RCC 7860 (cell line): ENCODE measurements at regions not wholly inside any gene's neighbourhood (a gene's known extent, or its start where the extent isn't known, plus 50 kb on each side); places are given as distances from the start of the nearest gene placed in this dataset.
A peak's percentile ranks its signal among the peaks of the same experiment; 100 is the strongest.

ENCODE experiments used
- DNase-seq: peaks from one replicate; pipeline ENCODE4 v3.0.0-alpha.2; 2015; ENCODE audit warnings: low spot score
- FAIRE-seq: peaks from 2 replicates; lab custom pipeline; 2012; peaks lifted over from hg19 to GRCh38; lab: Jason Lieb, UNC

DNA sequence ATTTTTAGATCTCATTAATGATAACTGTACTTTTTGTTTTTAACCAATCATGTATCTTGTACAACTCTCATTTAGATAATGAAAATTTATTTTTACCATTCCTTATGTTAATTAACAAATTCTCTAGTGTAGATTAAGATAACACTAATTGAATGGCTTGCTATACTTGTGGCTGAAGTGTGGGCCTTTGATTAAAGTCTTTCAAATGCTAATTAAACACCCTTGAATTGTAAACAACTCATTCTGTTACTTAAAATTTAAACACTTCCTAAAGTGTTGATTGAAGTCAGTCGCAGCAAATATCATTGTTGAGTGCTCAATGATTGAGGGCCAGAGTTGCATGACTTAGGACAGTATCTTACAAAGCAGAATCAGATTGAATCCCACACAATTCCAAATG lies 109.8 kb upstream of the GULP1 start:
- DNase-seq (no peak), FAIRE-seq (no peak)

DNA sequence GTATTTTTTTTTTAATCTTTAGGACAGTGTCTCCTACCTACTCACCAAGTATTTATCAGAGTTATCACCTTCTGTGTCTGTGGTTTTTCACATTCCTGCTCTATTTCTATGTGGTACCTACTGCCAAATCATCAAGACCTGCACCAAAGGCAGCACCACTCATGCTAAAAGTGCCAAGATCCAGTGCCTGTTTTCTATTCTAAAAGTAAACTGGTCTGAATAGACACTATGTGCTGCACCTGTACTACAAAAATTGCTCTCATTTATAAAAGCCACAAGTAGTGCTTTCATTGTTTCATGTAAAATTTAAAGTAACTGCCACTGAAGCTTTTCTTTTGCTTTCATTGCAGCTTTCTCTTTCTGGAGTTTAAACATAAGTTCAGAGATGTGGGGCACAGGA lies 103.9 kb upstream of the GULP1 start:
- FAIRE-seq (no peak), DNase-seq (no peak)

- peak; percentile 86 for FAIRE-seq
- DNase-seq: peak; percentile 76
These were observed 102.3 kb upstream of the GULP1 start for GRCh38 chr2:188189356-188189755.

DNA sequence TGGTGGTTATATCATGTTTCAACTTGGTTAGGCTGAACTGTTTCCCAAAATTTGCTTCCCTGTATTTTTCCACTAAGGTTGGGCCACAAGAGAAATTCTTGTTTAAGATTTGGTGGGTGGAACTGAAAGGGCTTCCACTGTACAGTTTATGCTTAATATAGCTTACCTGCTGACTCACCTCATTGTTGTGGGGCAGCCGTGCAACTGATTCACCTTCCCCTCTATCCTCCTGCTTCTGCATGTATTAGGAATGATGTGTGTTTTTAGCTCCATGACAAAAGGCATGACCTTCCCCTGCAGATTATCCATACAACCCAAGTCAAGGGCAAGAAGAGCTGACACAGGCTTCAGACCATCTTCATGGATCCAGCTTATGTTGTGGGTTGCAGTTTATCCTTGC lies 98.4 kb upstream of the GULP1 start:
- DNase-seq (no peak), FAIRE-seq (no peak)

GRCh38 chr2:188196343-188197008 lies 95.2 kb upstream of the GULP1 start:
- DNase-seq: no peak
- no peak for FAIRE-seq

- DNase-seq (peak; percentile 96), FAIRE-seq (peak; percentile 99)
These were observed 92.0 kb upstream of the GULP1 start for GRCh38 chr2:188199716-188200128.

DNA sequence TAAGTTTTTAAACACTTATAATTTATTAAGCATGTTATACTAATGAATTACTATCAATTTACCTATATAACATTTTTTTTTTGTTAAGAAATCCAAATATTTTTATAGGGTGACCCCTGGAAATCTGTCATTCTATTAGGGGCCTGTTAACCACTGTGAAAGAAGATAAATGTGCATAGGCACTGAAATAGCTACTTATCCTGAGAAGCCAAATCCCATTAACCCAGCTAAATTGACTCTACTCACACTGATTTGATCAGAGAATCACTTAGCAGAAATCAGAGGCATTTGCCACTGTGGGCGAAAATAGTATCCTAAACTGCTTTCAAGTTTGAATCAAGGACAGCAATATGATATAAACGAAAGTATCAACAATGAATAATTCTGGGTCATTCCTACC lies 90.0 kb upstream of the GULP1 start:
- DNase-seq (no peak), FAIRE-seq (no peak)

DNA sequence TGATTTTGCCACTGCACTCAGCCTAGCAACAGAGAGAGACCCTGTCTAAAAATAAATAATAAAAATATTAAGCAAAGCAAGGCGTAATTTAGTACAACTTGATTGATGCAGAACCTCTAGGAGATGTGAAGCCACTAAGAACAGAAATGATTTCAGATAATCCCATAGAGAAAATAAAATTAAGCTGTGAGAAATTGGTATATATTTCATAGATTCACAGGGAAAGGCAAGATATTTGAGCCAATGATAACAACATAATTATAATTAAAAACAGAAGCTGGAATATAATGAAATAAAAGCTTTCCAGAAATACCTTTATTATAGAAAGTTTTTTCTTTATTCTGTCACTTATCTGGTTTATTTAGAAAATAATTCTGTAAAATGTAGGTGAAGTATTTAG lies 88.9 kb upstream of the GULP1 start:
- DNase-seq (no peak), FAIRE-seq (no peak)

GRCh38 chr2:188203776-188204175 lies 87.9 kb upstream of the GULP1 start:
- no peak for FAIRE-seq

GRCh38 chr2:188204824-188205223 lies 86.8 kb upstream of the GULP1 start:
- no peak for FAIRE-seq
- DNase-seq: no peak

More at GRCh38 chr2:188203776-188204175, 87.9 kb upstream of the GULP1 start:
- DNase-seq: no peak

- DNase-seq (no peak), FAIRE-seq (no peak)
These were observed 84.1 kb upstream of the GULP1 start for GRCh38 chr2:188207554-188207953.

DNA sequence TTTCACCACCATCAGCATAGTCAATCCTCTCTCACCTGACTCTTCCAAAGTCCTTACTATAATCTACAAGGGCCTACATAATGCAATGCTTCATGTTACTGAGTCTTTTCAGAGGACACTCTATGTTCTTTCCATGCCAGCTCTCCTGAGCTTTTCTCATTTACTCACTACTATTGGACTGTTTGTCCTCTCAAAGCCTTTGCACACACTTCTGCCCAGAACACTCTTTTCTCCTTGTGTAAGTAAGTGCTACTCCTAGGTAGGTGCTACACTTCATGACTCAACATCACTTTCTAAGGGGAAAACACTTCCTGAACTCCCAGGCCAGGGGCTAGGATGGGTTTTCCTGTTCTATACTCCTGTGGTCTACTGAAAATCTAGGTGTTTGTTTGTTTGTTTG lies 82.5 kb upstream of the GULP1 start:
- FAIRE-seq (no peak), DNase-seq (no peak)

GRCh38 chr2:188217264-188217663 lies 74.4 kb upstream of the GULP1 start:
- FAIRE-seq (no peak), DNase-seq (no peak)

GRCh38 chr2:188219541-188219940 lies 72.1 kb upstream of the GULP1 start:
- DNase-seq (no peak), FAIRE-seq (no peak)

GRCh38 chr2:188220535-188220934 lies 71.1 kb upstream of the GULP1 start:
- no peak for DNase-seq
- FAIRE-seq: no peak

- DNase-seq: no peak
- FAIRE-seq: no peak
These were observed 64.0 kb upstream of the GULP1 start for GRCh38 chr2:188227713-188228112.

- no peak for FAIRE-seq
These were observed 56.3 kb upstream of the GULP1 start for GRCh38 chr2:188235364-188235763.

DNA sequence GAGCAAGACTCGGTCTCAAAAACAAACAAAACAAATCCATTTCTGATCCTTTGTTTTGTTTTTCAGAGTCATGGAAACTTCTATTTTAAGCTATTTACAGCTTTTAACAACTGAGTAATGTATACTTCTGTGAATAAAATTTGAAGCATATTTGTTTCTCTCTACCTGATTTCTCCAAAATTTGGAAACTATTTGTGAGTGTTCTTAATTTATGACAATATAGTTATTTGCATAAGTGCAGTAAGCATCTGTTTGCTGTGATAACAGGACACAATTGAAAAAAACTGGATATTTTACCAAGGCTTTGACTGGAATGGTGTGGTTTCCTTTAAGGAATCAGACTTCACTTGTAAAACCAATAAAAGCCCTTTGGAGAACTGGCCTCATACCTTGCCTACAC lies 53.3 kb upstream of the GULP1 start:
- FAIRE-seq (no peak), DNase-seq (no peak)

More at GRCh38 chr2:188235364-188235763, 56.3 kb upstream of the GULP1 start:
- no peak for DNase-seq
